22Rv1 (cell line): ENCODE measurements at regions not wholly inside any gene's neighbourhood (a gene's known extent, or its start where the extent isn't known, plus 50 kb on each side); places are given as distances from the start of the nearest gene placed in this dataset.
A peak's percentile ranks its signal among the peaks of the same experiment; 100 is the strongest.

Source experiments
- H3K27ac ChIP-seq: fragments of 450-650 bp; 2 replicates; pipeline ENCODE4 v1.5.1; 2017
- ZFX ChIP-seq: fragments of 450-650 bp; IDR thresholded peaks from 2 replicates; pipeline ENCODE4 v1.6.1; 2017; ENCODE audit warnings: antibody characterized with exemption, borderline replicate concordance
- TF ChIP-seq, protein P1 (sequence below): fragments of 450-650 bp; IDR thresholded peaks from 2 replicates; pipeline ENCODE4 v1.5.1; 2017; ENCODE audit warnings: mild to moderate bottlenecking

DNA sequence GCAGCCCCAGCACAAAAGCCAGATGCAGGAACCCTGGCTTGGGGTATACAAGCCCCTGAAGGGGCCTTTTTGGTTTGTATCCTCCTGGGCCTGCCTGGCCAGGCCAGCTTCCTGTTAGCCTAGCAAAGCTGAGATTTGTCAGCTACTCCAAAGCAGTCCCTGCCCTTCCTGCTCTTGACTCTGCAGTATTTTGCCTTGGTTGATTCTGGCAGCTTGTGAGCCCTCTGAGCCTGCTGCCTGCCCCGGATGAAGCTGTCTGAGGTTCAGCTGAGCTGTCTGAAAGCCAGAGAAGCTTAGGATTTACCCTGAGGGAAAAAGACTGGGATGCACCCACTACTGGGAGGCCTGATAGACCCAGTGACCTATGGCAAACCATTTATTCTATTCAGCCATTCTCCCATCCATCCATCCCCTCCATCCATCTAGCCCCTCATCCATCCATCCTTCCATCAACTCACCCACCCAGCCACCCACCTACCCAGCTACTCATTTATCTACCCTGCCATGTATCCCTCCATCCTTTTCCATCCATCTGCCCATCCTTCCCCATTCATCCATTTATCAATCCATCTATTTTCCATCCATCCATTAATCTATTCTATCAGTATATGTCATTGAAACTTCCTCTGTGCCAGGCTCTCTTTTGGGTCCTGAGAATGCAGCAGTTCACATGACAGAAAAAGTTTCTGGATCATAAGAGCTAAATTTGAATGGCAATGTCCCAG, 307.5 kb downstream of the DHX35 start:
- TF ChIP-seq, protein P1, sequence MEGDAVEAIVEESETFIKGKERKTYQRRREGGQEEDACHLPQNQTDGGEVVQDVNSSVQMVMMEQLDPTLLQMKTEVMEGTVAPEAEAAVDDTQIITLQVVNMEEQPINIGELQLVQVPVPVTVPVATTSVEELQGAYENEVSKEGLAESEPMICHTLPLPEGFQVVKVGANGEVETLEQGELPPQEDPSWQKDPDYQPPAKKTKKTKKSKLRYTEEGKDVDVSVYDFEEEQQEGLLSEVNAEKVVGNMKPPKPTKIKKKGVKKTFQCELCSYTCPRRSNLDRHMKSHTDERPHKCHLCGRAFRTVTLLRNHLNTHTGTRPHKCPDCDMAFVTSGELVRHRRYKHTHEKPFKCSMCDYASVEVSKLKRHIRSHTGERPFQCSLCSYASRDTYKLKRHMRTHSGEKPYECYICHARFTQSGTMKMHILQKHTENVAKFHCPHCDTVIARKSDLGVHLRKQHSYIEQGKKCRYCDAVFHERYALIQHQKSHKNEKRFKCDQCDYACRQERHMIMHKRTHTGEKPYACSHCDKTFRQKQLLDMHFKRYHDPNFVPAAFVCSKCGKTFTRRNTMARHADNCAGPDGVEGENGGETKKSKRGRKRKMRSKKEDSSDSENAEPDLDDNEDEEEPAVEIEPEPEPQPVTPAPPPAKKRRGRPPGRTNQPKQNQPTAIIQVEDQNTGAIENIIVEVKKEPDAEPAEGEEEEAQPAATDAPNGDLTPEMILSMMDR = no peak
- no peak for TF ChIP-seq ZFX

DNA sequence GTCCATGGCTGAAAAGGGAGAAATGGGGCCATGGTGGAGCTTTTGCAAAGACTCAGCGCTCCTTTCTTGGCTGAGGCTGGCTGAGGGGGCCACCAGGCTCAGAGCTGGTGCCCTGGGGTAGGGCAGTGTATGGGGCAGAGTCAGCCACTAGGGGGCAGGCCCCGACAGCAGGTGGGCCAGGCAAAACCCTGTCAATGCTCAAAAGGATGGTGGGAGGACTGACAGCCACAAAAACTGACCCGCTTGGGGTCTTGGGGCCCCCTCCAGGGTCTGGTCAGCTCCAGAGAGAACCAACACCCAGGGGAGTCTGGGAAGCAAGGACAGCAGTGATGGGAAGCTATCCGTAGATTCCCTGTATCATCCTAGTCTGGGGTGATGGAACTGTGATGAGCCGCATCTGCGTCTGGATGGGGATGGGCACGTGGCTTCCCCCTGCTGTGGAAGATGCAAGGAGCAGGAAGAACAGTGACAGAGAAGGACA, 306.9 kb downstream of the DHX35 start:
- no peak for TF ChIP-seq ZFX
- TF ChIP-seq, protein P1 = peak; percentile 92
- H3K27ac ChIP-seq = no peak overlapping the region

More for the DNA sequence above, 307.5 kb downstream of the DHX35 start:
- no peak overlapping the region for H3K27ac ChIP-seq

DNA sequence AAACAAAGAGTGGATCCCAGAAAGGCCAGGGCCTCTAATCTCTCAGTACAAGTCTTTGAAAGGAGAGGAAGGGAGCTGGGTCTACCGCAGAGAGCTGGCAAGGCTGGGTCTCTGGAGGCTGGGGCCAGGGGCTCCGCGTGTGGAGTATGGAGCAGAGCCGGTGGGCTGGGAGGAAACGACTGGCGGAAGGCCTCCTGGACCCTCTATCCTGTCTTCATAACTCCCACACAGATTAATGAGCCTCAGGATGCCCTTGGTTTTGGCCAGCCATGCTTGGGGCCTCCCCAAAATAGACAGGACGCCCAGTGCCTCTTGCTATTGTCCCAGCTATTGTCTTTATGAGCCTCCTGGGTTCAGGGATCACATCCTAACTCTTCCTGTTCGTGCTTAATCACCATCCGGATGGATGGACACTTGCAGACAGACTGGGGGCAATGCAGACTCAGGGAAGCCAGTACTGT, 306.4 kb downstream of the DHX35 start:
- H3K27ac ChIP-seq = no peak overlapping the region
- TF ChIP-seq ZFX = no peak
- TF ChIP-seq, protein P1 = no peak

DNA sequence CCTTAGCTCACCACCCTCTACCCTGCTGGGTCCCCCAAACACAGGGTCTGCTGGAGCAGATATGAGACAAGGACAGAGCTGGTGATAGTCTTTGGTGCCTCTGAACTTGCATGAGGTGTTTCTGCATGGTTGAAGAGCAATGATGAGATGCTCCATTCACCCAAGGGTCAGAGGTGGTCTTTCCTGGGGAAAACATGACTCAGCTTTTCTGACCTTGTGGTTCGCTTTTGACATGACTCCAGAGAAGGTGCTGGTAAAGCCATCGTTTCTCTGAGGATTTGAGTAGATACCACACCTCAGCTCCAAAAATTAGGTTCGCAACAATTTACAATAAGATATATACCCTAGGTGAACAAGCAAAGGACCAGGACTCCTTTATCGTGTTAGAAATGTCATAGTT, 304.8 kb downstream of the DHX35 start:
- no peak for TF ChIP-seq ZFX
- TF ChIP-seq, protein P1 = no peak
- H3K27ac ChIP-seq = no peak overlapping the region

DNA sequence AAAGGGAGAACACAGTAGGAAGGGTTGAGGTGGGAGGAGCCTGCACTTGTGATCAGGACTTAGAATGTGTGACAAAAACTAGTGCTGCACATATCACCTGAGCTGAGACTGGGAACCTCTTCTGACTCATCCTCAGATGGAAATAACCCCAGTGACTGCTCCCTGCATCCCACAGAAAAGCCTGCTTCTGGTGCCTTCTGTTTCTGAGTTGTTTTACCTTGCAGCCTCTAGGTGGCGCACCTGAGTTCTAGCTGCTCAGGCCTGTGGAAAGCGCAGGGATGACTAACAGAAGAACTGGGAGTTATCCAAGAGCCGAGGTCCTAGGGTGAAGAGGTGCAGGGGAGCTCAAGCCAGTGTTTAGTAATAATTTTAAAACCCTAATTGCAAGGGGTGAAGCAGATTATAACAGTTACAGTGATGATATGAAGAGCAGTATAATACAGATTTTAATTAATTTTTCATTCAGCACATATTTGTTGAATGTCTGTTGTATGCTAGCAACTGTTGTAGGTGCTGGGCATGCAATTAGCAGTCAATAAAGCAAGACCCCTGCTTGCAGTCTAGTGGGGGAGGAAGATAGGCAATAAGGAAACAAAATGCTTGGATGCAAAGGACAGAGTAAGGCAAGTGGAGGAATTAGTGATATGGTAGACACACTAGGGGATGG, 302.5 kb downstream of the DHX35 start:
- TF ChIP-seq, protein P1 = peak; percentile 95
- no peak for TF ChIP-seq ZFX
- no peak overlapping the region for H3K27ac ChIP-seq

DNA sequence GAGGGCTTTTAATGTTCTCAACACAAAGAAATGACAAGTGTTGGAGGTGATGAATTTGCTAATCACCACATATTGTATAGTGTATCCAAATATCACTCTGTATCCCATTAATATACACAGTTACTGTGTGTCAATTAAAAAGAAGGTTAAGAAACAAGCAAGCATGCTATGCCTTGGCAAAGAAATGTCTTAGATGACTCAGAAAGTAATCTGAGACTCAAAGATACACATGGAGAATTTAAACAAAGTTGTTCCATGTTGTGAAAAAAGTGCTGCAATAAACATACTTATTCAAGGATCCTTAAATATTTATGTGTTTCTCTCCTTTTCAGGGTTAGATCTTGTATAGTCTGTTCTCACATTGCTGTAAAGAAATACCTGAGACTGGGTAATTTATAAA, 300.9 kb downstream of the DHX35 start:
- H3K27ac ChIP-seq = no peak overlapping the region
- TF ChIP-seq, protein P1 = no peak
- no peak for TF ChIP-seq ZFX

DNA sequence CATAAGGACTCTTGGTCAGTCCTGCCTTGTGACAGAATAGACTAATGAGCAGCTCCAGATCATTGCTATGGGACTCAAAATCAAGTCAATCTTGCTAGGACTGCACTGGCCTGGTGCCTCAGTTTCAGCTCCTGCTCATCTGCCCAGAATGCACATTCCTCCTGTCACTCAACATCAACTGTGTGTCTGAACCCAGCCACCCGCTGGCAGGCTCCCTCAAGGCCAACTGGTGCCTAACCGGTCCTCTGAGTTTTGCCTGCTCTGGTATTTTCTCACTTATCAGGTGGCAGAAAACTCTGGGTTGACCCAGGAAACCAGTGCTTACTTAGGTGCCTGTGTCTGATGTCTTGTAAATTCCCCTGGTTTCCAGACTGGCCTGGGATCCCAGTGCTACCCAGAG, 297.7 kb downstream of the DHX35 start:
- no peak overlapping the region for H3K27ac ChIP-seq
- TF ChIP-seq, protein P1 = no peak
- no peak for TF ChIP-seq ZFX
